ENCODE measurements at regions not wholly inside any gene's neighbourhood (a gene's known extent, or its start where the extent isn't known, plus 50 kb on each side); places are given as distances from the start of the nearest gene placed in this dataset.

DNA sequence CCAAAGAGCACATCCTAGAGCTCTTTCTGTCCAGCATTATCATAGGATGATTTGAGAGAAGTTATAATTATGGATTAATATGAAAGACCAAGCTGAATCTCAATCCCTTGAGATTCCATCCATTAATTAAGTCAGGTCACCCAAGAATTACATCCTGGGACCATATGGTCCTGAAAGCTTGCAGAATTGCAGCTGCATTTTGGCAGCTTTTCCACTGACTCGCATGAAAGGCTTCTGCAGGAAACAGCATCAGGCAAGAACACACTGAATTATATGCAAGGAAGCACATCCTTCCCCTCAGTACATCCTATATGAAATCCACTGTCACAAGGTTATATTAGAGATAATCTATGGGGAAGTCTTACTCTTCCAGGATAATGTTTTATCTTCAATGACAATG, 109.1 kb upstream of the CTNND2 start:
- ChIA-PET POLR2A (no interaction called here), CTCF (no interaction called here)
- ATAC-seq (ENCODE audit: low read depth): no peak
- DNase-seq: no peak
- no peaks in the 10 kb centered on the region for H3K27me3 Mint-ChIP-seq
- no peaks in the 10 kb centered on the region for H3K36me3 Mint-ChIP-seq (ENCODE audit: low read depth)
- peaks cover 3% of the 10 kb centered on the region for H3K9me3 Mint-ChIP-seq
- no peak overlapping the region for H3K27ac Mint-ChIP-seq
- intact Hi-C loops (cut with micrococcal nuclease): no loop called here
- TF ChIP-seq CTCF (IDR thresholded peaks at IDR 0.05): no peak
- H3K4me1 Mint-ChIP-seq: no peaks in the 10 kb centered on the region
- H3K4me3 Mint-ChIP-seq: no peak overlapping the region

DNA sequence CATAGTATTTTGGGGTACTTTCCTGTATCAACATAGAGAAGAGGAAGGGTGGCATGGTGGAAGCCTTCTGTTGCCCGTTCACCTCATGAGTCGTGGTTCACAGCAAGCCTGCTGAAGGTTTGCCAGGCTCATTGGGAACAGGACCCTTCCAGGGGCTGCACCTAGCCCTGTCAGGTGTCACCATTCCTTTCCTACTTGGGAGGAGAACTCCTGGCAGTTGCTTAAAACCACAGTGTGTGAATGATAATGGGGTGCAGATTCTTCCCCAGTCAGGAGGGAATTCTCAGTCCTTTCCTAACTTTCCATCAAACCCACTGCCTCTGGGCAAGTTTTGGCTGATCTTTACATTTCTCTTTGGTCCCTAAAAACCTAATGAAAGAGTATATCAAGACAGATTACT, 99.4 kb upstream of the CTNND2 start:
- no peak for TF ChIP-seq CTCF (IDR thresholded peaks at IDR 0.05)
- Mint-ChIP-seq H3K4me3 (no peak overlapping the region), H3K27me3 (no peaks in the 10 kb centered on the region), H3K36me3 (ENCODE audit: low read depth) (no peaks in the 10 kb centered on the region), H3K9me3 (no peaks in the 10 kb centered on the region), H3K4me1 (no peaks in the 10 kb centered on the region), H3K27ac (no peak overlapping the region)
- ATAC-seq (ENCODE audit: low read depth) (no peak), DNase-seq (no peak)
- intact Hi-C loops (cut with micrococcal nuclease): no loop called here
- ChIA-PET CTCF (no interaction called here), POLR2A (no interaction called here)

DNA sequence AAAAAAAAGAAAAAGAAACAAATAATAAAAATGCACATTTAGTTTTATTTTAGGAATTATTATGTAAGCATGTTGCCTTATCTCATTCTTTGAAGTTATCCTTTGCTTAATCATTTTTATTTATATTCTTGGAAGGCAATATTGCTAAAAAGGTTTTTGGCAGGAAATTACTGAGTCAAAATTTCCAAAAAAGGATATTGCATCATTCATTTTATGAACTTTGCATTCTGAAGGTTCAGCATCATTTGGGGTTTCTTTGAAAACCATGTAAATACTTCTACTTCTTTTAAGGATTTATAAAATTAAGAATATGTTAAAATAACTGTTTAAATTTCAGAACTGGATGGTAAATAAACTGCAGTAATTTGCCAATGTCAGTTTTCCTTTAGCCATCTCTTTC, 94.2 kb upstream of the CTNND2 start:
- H3K4me3 Mint-ChIP-seq: no peak overlapping the region

GRCh38 chr5:11997942-11998341, 93.7 kb upstream of the CTNND2 start:
- intact Hi-C loops (cut with micrococcal nuclease): no loop called here
- ChIA-PET CTCF (no interaction called here), POLR2A (no interaction called here)
- Mint-ChIP-seq H3K36me3 (ENCODE audit: low read depth) (no peaks in the 10 kb centered on the region), H3K4me1 (no peaks in the 10 kb centered on the region), H3K27ac (no peak overlapping the region), H3K9me3 (peaks cover 8% of the 10 kb centered on the region), H3K27me3 (no peaks in the 10 kb centered on the region), H3K4me3 (no peak overlapping the region)
- TF ChIP-seq CTCF (IDR thresholded peaks at IDR 0.05): no peak
- ATAC-seq (ENCODE audit: low read depth): no peak
- no peak for DNase-seq

More for the DNA sequence above, 94.2 kb upstream of the CTNND2 start:
- no peak for TF ChIP-seq CTCF (IDR thresholded peaks at IDR 0.05)
- CTCF ChIA-PET: no interaction called here
- intact Hi-C loops (cut with micrococcal nuclease): no loop called here
- ATAC-seq (ENCODE audit: low read depth) (no peak), DNase-seq (no peak)
- Mint-ChIP-seq H3K36me3 (ENCODE audit: low read depth) (no peaks in the 10 kb centered on the region), H3K9me3 (peaks cover 8% of the 10 kb centered on the region), H3K27me3 (no peaks in the 10 kb centered on the region), H3K4me1 (no peaks in the 10 kb centered on the region), H3K27ac (no peak overlapping the region)
- POLR2A ChIA-PET: no interaction called here

- ChIA-PET CTCF (no interaction called here), POLR2A (no interaction called here)
- no peaks in the 10 kb centered on the region for H3K4me1 Mint-ChIP-seq
- intact Hi-C loops (cut with micrococcal nuclease): no loop called here
- TF ChIP-seq CTCF (IDR thresholded peaks at IDR 0.05): no peak
- H3K36me3 Mint-ChIP-seq (ENCODE audit: low read depth): no peaks in the 10 kb centered on the region
- no peak overlapping the region for H3K4me3 Mint-ChIP-seq
- peaks cover 8% of the 10 kb centered on the region for H3K9me3 Mint-ChIP-seq
- DNase-seq: no peak
- H3K27me3 Mint-ChIP-seq: no peaks in the 10 kb centered on the region
- no peak for ATAC-seq (ENCODE audit: low read depth)
- H3K27ac Mint-ChIP-seq: no peak overlapping the region
Measured at GRCh38 chr5:11992518-11992917, 88.3 kb upstream of the CTNND2 start.

All from activated B cell treated with CpG ODN at 0.5 μM for 24 hours (primary cell).